HG02884 (cell line): ENCODE measurements at regions not wholly inside any gene's neighbourhood (a gene's known extent, or its start where the extent isn't known, plus 50 kb on each side); places are given as distances from the start of the nearest gene placed in this dataset.
"Not testable (repeated sequence)": the region's sequence is repeated elsewhere in the genome, so short reads cannot be mapped to it uniquely, and the experiment has no call there.

Experiments
- ATAC-seq: cut with Tn5 transposase; IDR thresholded peaks from one replicate; pipeline ENCODE4 v1.9.1; 2021; ENCODE audit warnings: mild to moderate bottlenecking, moderate library complexity; ENCODE audit not compliant: unreplicated experiment

DNA sequence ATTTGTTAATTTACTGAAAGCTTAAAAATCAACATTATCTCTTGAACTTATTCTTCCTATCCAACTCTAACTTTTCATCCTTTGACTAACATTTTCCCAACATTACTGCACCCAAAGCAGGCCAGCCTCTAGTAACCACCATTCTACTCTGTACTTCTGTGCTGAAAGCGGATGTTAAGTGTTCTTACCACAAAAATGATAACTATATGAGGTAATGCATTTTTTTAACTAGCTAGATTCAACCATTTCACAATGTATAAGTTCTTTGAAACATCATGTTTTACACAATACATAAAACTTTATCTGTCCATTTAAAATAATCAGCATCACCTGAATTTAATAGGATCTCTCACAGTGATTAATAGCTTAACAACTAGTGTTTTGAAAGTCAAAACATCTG lies 468.5 kb upstream of the MGAT4C start:
- no peak for ATAC-seq

- no peak for ATAC-seq
These were observed 467.1 kb upstream of the MGAT4C start for GRCh38 chr12:86723326-86723725.

GRCh38 chr12:86721713-86722397 lies 465.7 kb upstream of the MGAT4C start:
- ATAC-seq = no peak

GRCh38 chr12:86719381-86719780 lies 463.2 kb upstream of the MGAT4C start:
- no peak for ATAC-seq

- ATAC-seq = no peak
These were observed 456.9 kb upstream of the MGAT4C start for GRCh38 chr12:86713121-86713520.

DNA sequence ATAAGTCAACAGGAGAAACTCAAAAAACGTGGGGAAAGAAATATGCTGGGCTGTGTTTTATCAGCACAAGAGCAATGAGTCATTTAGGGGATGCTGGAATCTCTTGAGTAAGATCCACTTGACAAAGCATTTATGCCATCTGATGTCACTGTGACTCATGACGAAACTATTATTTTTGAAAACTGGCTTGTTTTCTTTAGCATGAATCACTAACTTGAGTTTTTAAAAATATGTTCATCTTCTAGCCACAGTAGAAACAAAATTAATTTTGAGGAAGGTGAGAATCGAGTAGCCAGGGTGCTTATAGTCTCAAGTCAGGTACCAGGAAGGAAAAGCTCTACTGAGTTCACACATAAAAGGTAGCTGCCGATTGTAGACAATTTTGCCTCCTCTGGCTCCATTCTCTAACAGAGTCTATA lies 456.2 kb upstream of the MGAT4C start:
- ATAC-seq = no peak

GRCh38 chr12:86711731-86712130 lies 455.5 kb upstream of the MGAT4C start:
- no peak for ATAC-seq

DNA sequence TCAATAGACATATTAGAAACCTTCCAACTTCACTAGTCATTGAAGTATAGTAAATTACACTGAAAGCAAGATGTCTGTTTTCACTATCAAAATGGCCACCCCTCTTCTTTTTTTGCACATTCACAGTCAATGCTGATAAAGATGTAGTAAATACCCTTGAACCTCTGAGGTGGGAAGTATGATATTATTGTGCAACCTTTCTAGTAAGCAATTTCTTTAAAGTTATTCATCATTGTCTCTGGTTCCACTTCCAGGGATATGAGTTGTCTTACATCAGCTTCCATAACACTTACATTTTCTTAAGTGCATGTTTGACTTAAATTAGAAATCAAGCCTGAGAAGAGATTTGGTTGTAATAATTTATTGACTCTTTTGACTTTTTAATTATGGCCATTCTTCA lies 453.9 kb upstream of the MGAT4C start:
- ATAC-seq = no peak

GRCh38 chr12:86709017-86709416 lies 452.8 kb upstream of the MGAT4C start:
- not testable (repeated sequence) for ATAC-seq

DNA sequence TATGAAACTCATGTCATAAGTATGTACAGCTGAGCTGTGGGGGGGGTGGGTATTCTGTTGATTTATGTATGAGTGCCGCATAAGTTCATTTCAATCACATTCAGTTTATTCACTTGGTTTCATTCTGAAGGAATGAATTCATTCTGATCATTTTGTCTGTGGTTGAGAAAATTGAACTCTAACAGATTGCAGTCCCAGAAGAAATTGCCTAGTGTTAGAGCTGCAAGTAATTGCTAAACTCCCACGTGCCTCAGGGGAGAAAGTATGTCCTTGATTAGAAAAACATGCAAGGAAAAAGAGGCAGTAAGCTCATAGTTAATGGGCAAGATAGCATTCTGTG lies 442.4 kb upstream of the MGAT4C start:
- ATAC-seq = no peak

GRCh38 chr12:86697916-86698640 lies 441.9 kb upstream of the MGAT4C start:
- no peak for ATAC-seq

GRCh38 chr12:86683568-86684304 lies 427.5 kb upstream of the MGAT4C start:
- no peak for ATAC-seq

GRCh38 chr12:86681060-86681459 lies 424.9 kb upstream of the MGAT4C start:
- no peak for ATAC-seq

GRCh38 chr12:86675197-86675596 lies 419.0 kb upstream of the MGAT4C start:
- ATAC-seq = no peak

- no peak for ATAC-seq
These were observed 414.8 kb upstream of the MGAT4C start for GRCh38 chr12:86670986-86671385.

- no peak for ATAC-seq
These were observed 412.8 kb upstream of the MGAT4C start for GRCh38 chr12:86669010-86669409.

DNA sequence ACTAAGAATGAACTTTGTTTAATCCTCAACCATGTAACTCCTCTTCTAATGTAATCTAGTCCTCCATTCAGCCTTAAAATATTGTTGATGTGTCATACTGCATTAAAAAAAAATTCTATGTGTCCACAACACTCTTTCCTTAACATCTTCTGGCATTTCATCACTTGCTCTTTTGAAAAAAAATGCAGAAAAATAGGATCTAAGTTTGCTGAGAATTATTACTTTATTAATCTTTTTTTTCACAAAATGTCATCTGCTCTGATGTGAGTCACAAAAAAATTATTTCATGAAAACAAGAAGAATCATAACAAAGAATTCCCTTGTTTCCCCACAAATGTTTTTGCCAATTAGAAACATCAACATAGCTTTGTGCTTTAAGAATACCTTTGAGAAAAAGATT lies 410.1 kb upstream of the MGAT4C start:
- no peak for ATAC-seq

- no peak for ATAC-seq
These were observed 407.5 kb upstream of the MGAT4C start for GRCh38 chr12:86663716-86664115.

GRCh38 chr12:86663173-86663572 lies 407.0 kb upstream of the MGAT4C start:
- ATAC-seq = no peak

DNA sequence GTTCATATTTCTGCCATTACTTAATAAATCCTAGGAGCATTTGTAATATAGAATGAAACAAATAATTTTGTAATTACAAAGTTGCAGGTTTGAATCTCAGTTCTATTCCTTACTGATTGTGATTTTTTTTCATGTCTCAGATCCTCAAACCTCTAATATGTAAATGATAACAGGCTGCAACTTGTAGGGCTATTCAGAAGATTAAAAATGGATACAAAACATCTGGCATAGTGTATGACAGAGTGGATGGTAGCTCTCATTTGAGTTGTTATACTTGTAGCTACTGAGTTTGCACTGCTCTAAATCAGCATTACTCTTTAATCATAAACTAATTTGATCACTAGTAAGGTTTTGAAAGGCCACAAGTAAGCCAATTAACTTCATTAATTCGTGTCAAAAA lies 406.3 kb upstream of the MGAT4C start:
- ATAC-seq = no peak

DNA sequence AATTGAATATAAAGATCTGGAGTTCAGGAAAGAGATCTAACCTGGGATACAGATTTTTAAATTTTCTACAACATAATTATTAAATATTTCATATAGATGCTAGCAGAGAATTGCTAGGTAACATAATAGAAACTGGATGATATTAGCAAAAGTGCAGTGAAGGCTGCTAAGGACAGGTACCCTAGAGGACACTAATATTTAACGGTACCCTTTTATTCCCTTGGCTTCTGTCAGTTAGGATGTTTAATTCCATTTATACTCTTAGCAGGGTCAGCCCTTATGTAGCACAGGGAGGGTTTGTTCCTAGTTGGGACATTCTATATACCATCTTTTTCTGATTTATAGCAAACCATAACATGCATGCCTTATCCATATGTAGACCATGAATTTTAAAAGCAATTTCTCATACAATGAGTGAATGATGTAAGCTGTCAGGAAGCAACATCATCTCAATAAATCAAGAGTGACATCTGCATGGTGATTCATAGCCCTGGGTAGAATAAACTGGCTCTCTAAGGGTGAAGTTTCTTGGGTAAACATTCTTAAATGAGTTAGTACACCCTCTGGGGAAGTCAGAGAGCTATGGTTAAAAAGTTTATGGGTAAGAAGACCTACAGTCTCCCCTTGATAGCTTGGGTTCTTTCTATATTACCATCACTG lies 404.4 kb upstream of the MGAT4C start:
- no peak for ATAC-seq

- no peak for ATAC-seq
These were observed 403.8 kb upstream of the MGAT4C start for GRCh38 chr12:86659985-86660384.
